OCI-LY1 (cell line): ENCODE measurements at regions not wholly inside any gene's neighbourhood (a gene's known extent, or its start where the extent isn't known, plus 50 kb on each side); places are given as distances from the start of the nearest gene placed in this dataset.

Experiments
- EZH2 ChIP-seq: fragments of 200-600 bp; sonication (generic), shearing (Covaris generic); IDR thresholded peaks from 2 replicates; pipeline ENCODE4 v1.8.0; 2017; ENCODE audit warnings: borderline replicate concordance, mixed run types, mild to moderate bottlenecking, antibody characterized with exemption, low read length, moderate library complexity, mixed read lengths
- TF ChIP-seq, protein P1 (sequence below): fragments of 200-600 bp; sonication (generic), shearing (Covaris generic); IDR thresholded peaks from 2 replicates; pipeline ENCODE4 v1.5.1; 2017; ENCODE audit warnings: mild to moderate bottlenecking, antibody characterized with exemption, low read length, moderate library complexity, mixed read lengths

DNA sequence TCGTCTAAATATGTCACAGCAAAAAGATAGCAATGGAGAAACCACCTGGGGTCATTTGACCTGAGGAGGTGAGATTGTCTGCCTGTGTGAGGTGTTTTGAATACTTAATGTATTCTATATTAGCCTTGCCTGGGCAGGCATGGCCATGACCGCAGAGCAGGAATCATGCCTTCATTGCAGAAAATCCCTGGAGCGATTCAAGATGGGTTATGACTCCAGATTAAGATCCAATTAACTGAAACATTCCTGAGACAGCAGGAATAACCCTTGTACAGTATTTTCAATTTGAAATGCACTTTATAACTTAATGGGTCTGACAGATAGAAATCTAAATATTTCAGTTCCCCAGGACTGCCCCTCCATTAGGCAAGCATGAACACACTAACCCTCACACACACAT lies 227.3 kb upstream of the RAB6C start:
- TF ChIP-seq, protein P1, sequence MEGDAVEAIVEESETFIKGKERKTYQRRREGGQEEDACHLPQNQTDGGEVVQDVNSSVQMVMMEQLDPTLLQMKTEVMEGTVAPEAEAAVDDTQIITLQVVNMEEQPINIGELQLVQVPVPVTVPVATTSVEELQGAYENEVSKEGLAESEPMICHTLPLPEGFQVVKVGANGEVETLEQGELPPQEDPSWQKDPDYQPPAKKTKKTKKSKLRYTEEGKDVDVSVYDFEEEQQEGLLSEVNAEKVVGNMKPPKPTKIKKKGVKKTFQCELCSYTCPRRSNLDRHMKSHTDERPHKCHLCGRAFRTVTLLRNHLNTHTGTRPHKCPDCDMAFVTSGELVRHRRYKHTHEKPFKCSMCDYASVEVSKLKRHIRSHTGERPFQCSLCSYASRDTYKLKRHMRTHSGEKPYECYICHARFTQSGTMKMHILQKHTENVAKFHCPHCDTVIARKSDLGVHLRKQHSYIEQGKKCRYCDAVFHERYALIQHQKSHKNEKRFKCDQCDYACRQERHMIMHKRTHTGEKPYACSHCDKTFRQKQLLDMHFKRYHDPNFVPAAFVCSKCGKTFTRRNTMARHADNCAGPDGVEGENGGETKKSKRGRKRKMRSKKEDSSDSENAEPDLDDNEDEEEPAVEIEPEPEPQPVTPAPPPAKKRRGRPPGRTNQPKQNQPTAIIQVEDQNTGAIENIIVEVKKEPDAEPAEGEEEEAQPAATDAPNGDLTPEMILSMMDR = no peak
- no peak for TF ChIP-seq EZH2
